Gastroesophageal sphincter (tissue), 4 donors: ENCODE measurements at regions not wholly inside any gene's neighbourhood (a gene's known extent, or its start where the extent isn't known, plus 50 kb on each side); places are given as distances from the start of the nearest gene placed in this dataset.

Experiments used
- ATAC-seq: fragments of 150-250 bp; one replicate; pipeline ENCODE4 v1.9.1; 2016; ENCODE audit warnings: mild to moderate bottlenecking, moderate library complexity
- H3K27ac ChIP-seq, 4 donors: fragments of 200-600 bp; sonication (generic) in 3 of 4; 1 replicate in 3 of 4; 2 replicates in 1 of 4; pipeline ENCODE4 v1.5.1; 2016 to 2019
- H3K27me3 ChIP-seq: fragments of 200-600 bp; sonication (generic); one replicate; pipeline ENCODE4 v1.5.1; 2019
- H3K36me3 ChIP-seq, 2 donors: fragments of 200-600 bp; sonication (generic); one replicate each; pipeline ENCODE4 v1.5.1; 2019; ENCODE audit warnings: control low read depth in 1 of 2
- H3K4me1 ChIP-seq, 3 donors: fragments of 200-600 bp; sonication (generic); 1 replicate in 2 of 3; 2 replicates in 1 of 3; pipeline ENCODE4 v1.5.1; 2016 to 2019; ENCODE audit warnings: control low read depth in 2 of 3
- H3K4me3 ChIP-seq, 2 donors: fragments of 200-600 bp; sonication (generic); one replicate each; pipeline ENCODE4 v1.5.1; 2019; ENCODE audit warnings: mild to moderate bottlenecking in 1 of 2, moderate library complexity in 1 of 2
- H3K9me3 ChIP-seq, 3 donors: fragments of 200-600 bp; sonication (generic); one replicate each; pipeline ENCODE4 v1.5.1; 2017 to 2019; ENCODE audit warnings: control low read depth in 2 of 3
- CTCF ChIP-seq, 4 experiments: fragments of 200-600 bp in 2 of 4; fragments of 450-650 bp in 2 of 4; sonication (generic) in 1 of 4; IDR thresholded peaks; one replicate each; pipeline ENCODE4 v1.5.1; 2017 to 2019; ENCODE audit warnings: antibody characterized with exemption in 4 of 4, mild to moderate bottlenecking in 2 of 4, moderate library complexity in 2 of 4
- EP300 ChIP-seq: sonication (generic); formaldehyde crosslinking; IDR thresholded peaks from one replicate; pipeline ENCODE4 v1.6.1; 2017; ENCODE audit warnings: antibody characterized with exemption, mild to moderate bottlenecking
- POLR2A ChIP-seq, 2 donors: fragments of 450-650 bp; IDR thresholded peaks; one replicate each; pipeline ENCODE4 v1.6.1; 2017; ENCODE audit warnings: antibody characterized with exemption in 2 of 2, mild to moderate bottlenecking in 2 of 2, moderate library complexity in 1 of 2
- POLR2AphosphoS5 ChIP-seq: sonication (generic); formaldehyde crosslinking; IDR thresholded peaks from one replicate; pipeline ENCODE4 v1.6.1; 2017; ENCODE audit warnings: antibody characterized with exemption
- WGBS, 2 donors: methylation state at CpG; one replicate each; pipeline ENCODE4 v1.1.5; 2018; ENCODE audit warnings: low coverage in 1 of 2; 5-methylcytosine and 5-hydroxymethylcytosine counted together

GRCh38 chr1:218739426-218739825, 394.3 kb downstream of the TGFB2 start:
- peak; percentile 87 for ATAC-seq
- no peak overlapping the region for H3K27ac ChIP-seq
- H3K27me3 ChIP-seq = no peaks in the 10 kb centered on the region
- no peak overlapping the region for H3K4me3 ChIP-seq
- WGBS, 2 donors = 50 to 68% methylated on average over 1 to 3 of the region's 4 CpGs
- no peaks in the 10 kb centered on the region for H3K36me3 ChIP-seq
- TF ChIP-seq POLR2AphosphoS5 (peak; percentile 36), EP300 (no peak), CTCF (IDR thresholded peaks at IDR 0.05) (no peak)
- H3K9me3 ChIP-seq = no peaks in the 10 kb centered on the region
- H3K4me1 ChIP-seq = no peaks in the 10 kb centered on the region

- Histone ChIP-seq H3K36me3 (no peaks in the 10 kb centered on the region), H3K4me3 (no peak overlapping the region), H3K9me3 (no peaks in the 10 kb centered on the region), H3K4me1 (no peaks in the 10 kb centered on the region), H3K27ac (no peak overlapping the region), H3K27me3 (no peaks in the 10 kb centered on the region)
- ATAC-seq = no peak
- 88 to 100% methylated on average over 3 of the region's 3 CpGs for WGBS, 2 donors
- TF ChIP-seq CTCF (IDR thresholded peaks at IDR 0.05) (no peak), POLR2A (IDR thresholded peaks at IDR 0.05) (no peak), POLR2AphosphoS5 (no peak), EP300 (no peak)
Measured at GRCh38 chr1:218741852-218742251, 396.7 kb downstream of the TGFB2 start.

GRCh38 chr1:218742467-218743262, 397.5 kb downstream of the TGFB2 start:
- Histone ChIP-seq H3K9me3 (no peaks in the 10 kb centered on the region), H3K4me1 (no peaks in the 10 kb centered on the region), H3K36me3 (no peaks in the 10 kb centered on the region), H3K4me3 (no peak overlapping the region), H3K27me3 (no peaks in the 10 kb centered on the region), H3K27ac (no peak overlapping the region)
- 85 to 97% methylated on average over 2 to 3 of the region's 6 CpGs for WGBS, 2 donors
- no peak for ATAC-seq
- TF ChIP-seq POLR2AphosphoS5 (no peak), CTCF (IDR thresholded peaks at IDR 0.05) (no peak), POLR2A (IDR thresholded peaks at IDR 0.05) (no peak), EP300 (no peak)

GRCh38 chr1:218743861-218744505, 398.8 kb downstream of the TGFB2 start:
- Histone ChIP-seq H3K27me3 (no peaks in the 10 kb centered on the region), H3K4me3 (no peak overlapping the region), H3K36me3 (no peaks in the 10 kb centered on the region), H3K9me3 (no peaks in the 10 kb centered on the region), H3K27ac (no peak overlapping the region), H3K4me1 (no peaks in the 10 kb centered on the region)
- whole genome bisulfite sequencing, 2 donors = 93 to 100% methylated on average over 1 to 4 of the region's 4 CpGs
- no peak for ATAC-seq
- no peak for TF ChIP-seq POLR2AphosphoS5
- TF ChIP-seq CTCF (IDR thresholded peaks at IDR 0.05) = no peak
- TF ChIP-seq EP300 = no peak
- TF ChIP-seq POLR2A (IDR thresholded peaks at IDR 0.05) = no peak

- no peak overlapping the region for H3K4me3 ChIP-seq
- no peaks in the 10 kb centered on the region for H3K4me1 ChIP-seq
- no peaks in the 10 kb centered on the region for H3K9me3 ChIP-seq
- H3K27me3 ChIP-seq = no peaks in the 10 kb centered on the region
- H3K36me3 ChIP-seq = no peaks in the 10 kb centered on the region
- TF ChIP-seq POLR2AphosphoS5 = no peak
- no peak for TF ChIP-seq EP300
- TF ChIP-seq CTCF (IDR thresholded peaks at IDR 0.05) = no peak
- no peak for TF ChIP-seq POLR2A (IDR thresholded peaks at IDR 0.05)
- ATAC-seq = no peak
- 94 to 100% methylated on average over 1 of the region's 1 CpG for WGBS, 2 donors
- no peak overlapping the region for H3K27ac ChIP-seq
Measured at GRCh38 chr1:218748071-218748470, 402.9 kb downstream of the TGFB2 start.
